Kidney epithelial cell (primary cell): ENCODE measurements at regions not wholly inside any gene's neighbourhood (a gene's known extent, or its start where the extent isn't known, plus 50 kb on each side); places are given as distances from the start of the nearest gene placed in this dataset.

Source experiments
- DNase-seq: peaks from one replicate; pipeline ENCODE4 v3.0.0-alpha.2; 2010; ENCODE audit warnings: low read depth
- H3K27me3 ChIP-seq: 2 replicates; pipeline ENCODE4 v1.6.0; 2011; ENCODE audit warnings: low read length; ENCODE audit not compliant: control insufficient read depth, insufficient read depth
- H3K36me3 ChIP-seq: 2 replicates; pipeline ENCODE4 v1.5.1; 2011; ENCODE audit warnings: low read length; ENCODE audit not compliant: control insufficient read depth, insufficient read depth
- H3K4me3 ChIP-seq: 2 replicates; pipeline ENCODE4 v1.5.1; 2011; ENCODE audit warnings: low read depth, mild to moderate bottlenecking, control low read depth, low read length
- TF ChIP-seq, protein P1 (sequence below): IDR thresholded peaks from 2 replicates; pipeline ENCODE4 v1.5.1; 2011; ENCODE audit warnings: mild to moderate bottlenecking, moderate library complexity, low read length, control low read depth, inconsistent platforms; ENCODE audit not compliant: insufficient read depth, poor library complexity, severe bottlenecking

DNA sequence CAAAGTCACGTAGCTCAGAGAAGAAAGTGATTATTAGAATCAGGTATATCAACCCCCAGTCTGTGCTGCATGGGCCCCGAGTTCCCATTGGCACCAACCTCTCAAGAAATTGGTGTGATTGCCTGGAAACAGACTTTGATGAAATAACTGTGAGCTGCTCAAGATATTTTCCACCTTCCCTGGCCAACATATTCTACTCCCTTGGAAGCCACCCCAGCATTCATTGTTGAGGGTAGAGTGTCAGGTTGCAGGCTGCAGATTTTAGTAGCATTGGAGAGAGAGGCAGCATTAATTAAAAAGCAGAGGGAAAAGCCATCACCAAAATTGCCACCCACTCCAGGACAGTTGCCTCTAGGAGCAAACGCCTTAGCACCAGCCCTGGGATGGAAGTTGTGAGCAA is 154.2 kb upstream of the TNPO1 start:
- no peaks in the 10 kb centered on the region for H3K27me3 ChIP-seq
- no peak for DNase-seq
- no peaks in the 10 kb centered on the region for H3K36me3 ChIP-seq
- no peak overlapping the region for H3K4me3 ChIP-seq
- TF ChIP-seq, protein P1, sequence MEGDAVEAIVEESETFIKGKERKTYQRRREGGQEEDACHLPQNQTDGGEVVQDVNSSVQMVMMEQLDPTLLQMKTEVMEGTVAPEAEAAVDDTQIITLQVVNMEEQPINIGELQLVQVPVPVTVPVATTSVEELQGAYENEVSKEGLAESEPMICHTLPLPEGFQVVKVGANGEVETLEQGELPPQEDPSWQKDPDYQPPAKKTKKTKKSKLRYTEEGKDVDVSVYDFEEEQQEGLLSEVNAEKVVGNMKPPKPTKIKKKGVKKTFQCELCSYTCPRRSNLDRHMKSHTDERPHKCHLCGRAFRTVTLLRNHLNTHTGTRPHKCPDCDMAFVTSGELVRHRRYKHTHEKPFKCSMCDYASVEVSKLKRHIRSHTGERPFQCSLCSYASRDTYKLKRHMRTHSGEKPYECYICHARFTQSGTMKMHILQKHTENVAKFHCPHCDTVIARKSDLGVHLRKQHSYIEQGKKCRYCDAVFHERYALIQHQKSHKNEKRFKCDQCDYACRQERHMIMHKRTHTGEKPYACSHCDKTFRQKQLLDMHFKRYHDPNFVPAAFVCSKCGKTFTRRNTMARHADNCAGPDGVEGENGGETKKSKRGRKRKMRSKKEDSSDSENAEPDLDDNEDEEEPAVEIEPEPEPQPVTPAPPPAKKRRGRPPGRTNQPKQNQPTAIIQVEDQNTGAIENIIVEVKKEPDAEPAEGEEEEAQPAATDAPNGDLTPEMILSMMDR, result no peak

DNA sequence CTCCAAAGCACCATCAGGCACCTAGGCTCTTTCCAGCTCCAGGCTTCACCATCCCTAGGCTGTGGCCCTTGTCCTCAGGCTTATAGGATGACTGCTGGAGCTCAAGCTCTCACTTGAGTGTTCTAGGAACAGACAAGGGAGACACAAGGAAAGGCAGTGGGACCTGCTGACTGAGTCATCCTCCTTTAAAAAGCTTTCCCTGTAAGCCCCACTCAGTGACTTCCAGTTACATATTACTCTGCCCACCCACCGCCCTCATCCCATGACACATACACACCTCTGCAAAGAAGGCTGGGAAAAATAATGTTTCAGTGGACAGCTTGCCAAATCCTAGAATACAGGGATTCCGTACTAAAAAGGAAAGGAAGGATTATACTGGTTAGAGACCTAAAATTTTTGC is 154.2 kb upstream of the ZNF366 start:
- Histone ChIP-seq H3K4me3 (no peak overlapping the region), H3K36me3 (no peaks in the 10 kb centered on the region), H3K27me3 (no peaks in the 10 kb centered on the region)
- TF ChIP-seq, protein P1, result no peak
- DNase-seq, result peak; percentile 51

DNA sequence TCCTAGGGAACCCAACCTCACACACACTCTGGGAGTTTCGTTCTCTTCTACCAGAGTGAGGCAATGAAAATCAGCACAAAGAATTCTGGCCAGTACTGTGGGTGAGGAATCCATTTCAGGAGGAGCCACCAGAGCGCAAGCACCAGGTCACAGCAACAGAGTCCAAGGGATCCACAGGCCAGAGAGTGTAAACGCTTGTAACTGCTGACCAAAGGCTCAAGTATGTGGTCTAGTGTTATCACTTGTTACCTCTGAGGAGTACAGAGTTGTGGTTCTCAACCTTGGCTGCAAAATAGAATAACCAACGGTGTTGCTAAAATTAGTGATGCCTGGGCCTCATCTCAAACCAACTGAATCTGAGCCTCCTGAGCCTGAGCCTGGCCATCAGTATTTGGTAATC is 152.5 kb upstream of the ZNF366 start:
- TF ChIP-seq, protein P1, result no peak

DNA sequence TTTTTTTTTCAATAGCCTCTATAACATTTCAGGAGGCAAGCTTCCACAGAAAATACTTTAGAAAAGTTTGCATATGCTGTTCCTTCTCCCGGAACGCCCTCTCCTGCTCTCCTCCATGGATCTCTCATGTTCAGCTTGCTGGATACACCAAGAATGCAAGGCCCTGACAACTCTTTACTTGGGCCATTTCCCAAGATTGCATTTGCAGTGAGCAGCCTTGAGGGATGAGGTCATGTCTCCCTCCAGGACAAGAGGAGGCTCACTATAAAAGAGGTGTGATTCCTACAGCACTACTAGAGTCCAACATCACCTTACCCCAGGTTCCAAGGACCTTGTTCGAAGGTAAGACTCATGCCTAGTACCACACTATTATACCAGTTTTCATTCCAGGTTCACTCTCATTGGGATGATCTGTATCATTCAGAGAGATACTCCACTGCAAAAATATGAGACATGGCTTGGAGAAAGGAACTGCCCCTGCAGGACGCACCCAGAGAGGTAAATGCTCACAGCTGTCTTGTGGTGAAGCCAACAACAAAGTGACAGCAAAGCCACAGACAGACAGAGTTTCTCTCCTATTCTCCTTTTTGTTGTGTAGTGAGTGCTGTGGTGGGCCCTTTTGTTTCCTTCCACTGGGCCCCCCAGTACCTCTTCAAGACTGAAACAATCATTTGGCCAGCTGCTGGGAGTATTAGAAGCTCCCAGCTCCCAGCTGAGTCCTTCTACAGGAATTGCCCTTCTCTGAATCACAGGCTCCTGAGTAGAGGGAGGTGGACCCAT is 151.7 kb upstream of the ZNF366 start:
- no peaks in the 10 kb centered on the region for H3K36me3 ChIP-seq
- no peak for DNase-seq
- H3K27me3 ChIP-seq, result no peaks in the 10 kb centered on the region
- TF ChIP-seq, protein P1, result no peak
- no peak overlapping the region for H3K4me3 ChIP-seq

More for the DNA sequence above, 152.5 kb upstream of the ZNF366 start:
- no peak for DNase-seq
- Histone ChIP-seq H3K27me3 (no peaks in the 10 kb centered on the region), H3K4me3 (no peak overlapping the region), H3K36me3 (no peaks in the 10 kb centered on the region)

DNA sequence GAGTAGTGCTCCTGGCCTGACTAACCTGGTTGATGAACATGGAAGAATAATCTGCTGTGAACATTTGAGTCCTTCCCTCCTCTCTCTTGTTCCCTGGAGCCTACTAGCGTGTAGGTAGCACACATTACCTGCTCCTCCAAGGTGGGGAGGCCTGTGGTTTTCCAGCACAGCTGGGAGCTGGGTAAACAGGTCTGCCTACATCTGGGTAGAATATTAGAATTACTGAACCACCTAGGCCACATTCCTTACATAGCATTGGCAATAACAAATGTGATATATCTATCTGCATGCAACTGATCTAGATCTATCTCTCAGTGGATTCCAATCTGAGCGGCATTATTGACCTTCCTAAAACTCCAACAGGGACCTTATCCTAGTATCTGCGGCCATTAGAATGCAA is 151.0 kb upstream of the ZNF366 start:
- TF ChIP-seq, protein P1, result no peak

More for the DNA sequence above, 151.0 kb upstream of the ZNF366 start:
- no peak for DNase-seq
- Histone ChIP-seq H3K4me3 (no peak overlapping the region), H3K27me3 (no peaks in the 10 kb centered on the region), H3K36me3 (no peaks in the 10 kb centered on the region)
